HS-5 (cell line): ENCODE measurements at regions not wholly inside any gene's neighbourhood (a gene's known extent, or its start where the extent isn't known, plus 50 kb on each side); places are given as distances from the start of the nearest gene placed in this dataset.

ENCODE experiments used
- DNase-seq: peaks from one replicate; pipeline ENCODE4 v3.0.0-alpha.2; 2012; ENCODE audit warnings: low read depth

DNA sequence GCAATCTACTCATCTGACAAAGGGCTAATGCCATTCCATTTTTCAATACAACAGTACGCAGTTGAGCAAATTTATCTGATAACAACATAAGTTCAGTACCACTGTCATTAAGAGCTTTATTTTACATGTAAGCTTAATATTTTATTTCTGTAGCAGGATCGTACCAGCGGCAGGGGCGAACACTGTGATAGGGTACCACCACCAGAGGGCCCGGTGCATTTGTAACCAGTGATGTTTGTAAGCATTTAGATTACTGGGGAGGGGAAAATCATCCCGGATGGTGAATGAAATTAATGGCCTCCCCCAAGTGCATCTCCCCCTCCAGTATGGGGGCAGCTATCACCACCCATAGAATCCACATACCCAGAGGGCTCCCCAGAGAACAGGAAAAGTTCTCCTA, 179.0 kb downstream of the ADGRA3 start:
- no peak for DNase-seq

DNA sequence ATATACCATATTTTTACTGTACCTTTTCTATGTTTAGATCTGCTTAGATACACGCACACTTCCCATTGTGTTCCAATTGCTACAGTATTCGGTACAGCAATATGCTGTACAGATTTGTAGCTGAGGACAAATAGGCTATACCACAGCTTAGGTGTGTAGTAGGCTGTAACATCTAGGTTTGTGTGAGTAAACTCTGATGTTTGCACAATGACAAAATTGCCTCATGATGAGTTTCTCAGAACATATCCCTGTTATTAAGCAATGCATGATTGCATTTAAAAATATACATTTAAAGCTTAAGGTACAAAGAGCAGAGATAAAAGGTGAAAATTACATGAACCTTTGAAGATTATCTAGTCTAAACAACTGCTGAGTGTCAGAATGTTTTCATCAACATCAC, 181.7 kb downstream of the ADGRA3 start:
- no peak for DNase-seq

GRCh38 chr4:22324422-22324821, 191.4 kb downstream of the ADGRA3 start:
- DNase-seq = no peak

GRCh38 chr4:22323691-22324090, 192.2 kb downstream of the ADGRA3 start:
- DNase-seq = no peak

- DNase-seq = no peak
These were observed 192.9 kb downstream of the ADGRA3 start for GRCh38 chr4:22322996-22323395.

GRCh38 chr4:22315628-22316027, 200.2 kb downstream of the ADGRA3 start:
- peak; percentile 8 for DNase-seq

- no peak for DNase-seq
These were observed 201.9 kb downstream of the ADGRA3 start for GRCh38 chr4:22313976-22314375.

DNA sequence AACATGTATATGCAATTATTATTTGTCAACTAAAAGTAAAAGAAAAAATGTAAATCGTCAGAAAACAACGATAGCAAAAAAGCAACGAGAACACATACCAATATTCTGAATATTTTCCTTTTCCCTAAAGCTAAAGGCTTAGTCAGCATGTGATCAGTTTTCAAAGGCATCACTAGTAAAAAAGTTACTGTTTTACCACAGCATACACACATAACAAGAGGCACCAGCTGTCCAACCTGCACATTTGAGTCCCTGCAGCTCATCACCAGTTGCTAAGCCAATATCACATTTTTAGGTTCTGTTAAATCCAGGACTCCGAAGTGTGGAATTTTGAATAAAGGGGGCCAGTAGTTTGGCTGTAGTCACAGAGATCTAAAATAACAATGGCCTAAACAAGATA, 203.8 kb downstream of the ADGRA3 start:
- no peak for DNase-seq

GRCh38 chr4:22301253-22301652, 214.6 kb downstream of the ADGRA3 start:
- no peak for DNase-seq

- no peak for DNase-seq
These were observed 216.2 kb downstream of the ADGRA3 start for GRCh38 chr4:22299678-22300077.

DNA sequence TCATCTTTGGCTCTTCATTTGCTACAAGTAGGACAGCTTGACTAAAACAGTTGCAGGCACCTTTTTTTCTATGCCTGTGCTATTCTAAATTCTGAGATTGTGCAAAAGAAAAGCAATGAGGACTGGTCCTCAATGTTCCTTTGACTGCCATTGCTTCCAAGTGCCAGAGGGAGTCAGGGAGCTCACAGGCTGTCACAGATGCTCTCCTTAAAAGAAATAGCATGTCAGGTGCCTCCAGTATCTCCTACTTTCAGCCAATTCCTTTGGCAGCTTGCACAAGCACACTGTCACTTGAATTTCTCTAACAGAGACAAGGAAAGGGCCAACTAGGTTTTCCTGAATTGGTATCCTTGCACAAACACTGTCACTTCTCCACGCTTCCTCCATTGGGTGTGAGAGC, 228.2 kb downstream of the ADGRA3 start:
- DNase-seq = no peak

DNA sequence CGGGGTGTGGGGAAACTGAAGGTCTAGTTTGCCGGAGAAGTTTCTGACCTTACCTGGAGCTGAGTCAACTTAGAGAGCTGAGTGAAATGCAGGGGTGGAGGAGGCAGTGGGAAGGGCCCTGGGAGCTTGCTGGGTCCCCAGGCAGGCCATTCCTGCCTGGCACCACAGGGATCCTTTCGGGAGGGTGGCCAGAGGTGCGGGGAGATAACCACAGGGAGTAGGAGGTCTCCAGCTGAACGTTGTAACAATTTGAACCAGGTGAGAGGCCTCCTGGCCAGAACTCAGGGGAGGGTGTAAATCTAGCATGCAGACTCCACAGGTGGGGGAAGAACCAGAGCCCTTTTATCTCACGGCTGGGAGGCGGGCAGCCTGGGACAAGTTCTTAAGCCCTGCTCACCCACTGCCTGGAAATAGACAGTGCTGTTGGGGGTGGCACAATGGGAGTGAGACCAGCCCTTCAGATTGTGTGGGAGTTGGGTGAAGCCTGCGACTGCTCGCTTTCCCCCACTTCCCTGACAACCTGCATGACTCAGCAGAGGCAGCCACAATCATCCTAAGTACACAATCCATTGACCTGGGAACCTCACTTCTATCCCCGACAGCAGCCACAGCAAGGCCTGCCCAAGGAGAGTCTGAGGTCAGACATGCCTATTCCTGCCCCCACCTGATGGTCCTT, 247.4 kb downstream of the ADGRA3 start:
- DNase-seq = no peak

DNA sequence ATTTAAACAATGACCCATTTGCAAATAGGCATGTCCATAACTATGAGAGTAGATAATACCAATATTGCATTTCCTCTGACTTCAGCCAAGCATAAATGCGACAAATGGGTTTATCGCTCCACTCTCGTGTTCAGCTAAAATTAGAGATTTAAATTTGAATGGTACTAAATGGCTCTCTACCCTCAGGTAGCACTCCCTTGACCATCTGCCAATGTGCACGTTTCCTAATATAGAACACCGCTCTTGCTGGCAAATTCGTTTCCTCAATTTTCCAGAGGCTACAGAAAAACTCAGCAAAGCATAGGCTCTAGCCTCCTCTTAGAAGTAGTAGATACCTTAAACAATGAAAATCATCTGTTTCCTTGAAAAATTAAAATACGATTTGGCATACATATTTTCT, 251.6 kb downstream of the ADGRA3 start:
- no peak for DNase-seq

DNA sequence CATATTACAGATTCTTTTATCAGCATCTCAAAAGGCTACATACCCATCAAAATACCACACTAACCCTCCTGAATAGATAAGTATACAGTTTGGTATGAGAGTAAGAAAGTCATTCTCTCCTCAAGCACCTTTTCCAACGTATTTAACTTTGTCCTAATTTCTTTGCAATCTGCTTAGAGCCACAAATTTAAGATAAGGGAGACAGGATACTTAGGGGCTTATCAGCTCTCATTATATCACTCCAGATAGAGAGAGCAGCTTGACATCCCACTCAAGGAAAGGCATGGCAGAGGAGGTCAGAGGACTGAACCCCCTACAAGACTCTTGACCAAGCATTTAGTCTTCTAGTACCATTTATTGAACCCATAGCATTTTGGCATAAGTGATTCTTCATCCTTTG, 262.4 kb downstream of the ADGRA3 start:
- DNase-seq = no peak

DNA sequence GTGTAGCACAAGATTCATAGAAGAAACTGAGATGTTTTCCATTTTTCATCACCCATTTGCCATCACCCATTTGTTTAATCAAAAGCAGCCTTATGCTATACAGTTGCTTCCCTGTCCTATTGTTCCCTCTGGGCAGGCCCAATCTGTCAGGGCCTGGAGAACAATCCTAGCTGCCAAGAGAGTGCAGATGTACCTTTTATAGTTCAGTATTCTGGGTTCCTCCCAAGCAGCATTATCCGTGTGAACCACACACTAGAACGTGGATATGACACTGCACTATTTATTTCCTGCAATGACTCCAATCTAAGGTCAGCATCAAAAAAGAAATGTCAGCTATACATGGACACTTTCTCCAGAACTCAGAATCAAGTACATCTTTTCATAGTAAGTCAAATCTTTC, 269.0 kb downstream of the ADGRA3 start:
- no peak for DNase-seq

DNA sequence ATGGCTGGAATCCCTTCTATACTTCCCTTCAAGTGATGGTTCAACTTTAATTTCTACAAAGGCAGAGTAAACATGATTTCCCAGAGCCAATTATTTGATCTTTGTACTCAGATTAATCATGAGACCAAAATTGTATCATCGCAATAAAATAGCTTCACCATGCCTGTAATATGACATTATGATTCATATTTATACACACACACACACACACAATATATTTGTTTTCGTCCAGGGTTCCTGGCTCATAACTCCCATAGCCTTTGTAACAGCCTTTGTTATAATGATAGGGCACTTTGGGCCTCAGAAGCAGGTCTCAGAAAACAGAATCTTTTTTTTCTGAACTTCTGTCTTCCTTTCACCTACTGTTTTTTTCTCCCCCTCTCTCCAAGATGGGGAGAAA, 270.6 kb downstream of the ADGRA3 start:
- no peak for DNase-seq

DNA sequence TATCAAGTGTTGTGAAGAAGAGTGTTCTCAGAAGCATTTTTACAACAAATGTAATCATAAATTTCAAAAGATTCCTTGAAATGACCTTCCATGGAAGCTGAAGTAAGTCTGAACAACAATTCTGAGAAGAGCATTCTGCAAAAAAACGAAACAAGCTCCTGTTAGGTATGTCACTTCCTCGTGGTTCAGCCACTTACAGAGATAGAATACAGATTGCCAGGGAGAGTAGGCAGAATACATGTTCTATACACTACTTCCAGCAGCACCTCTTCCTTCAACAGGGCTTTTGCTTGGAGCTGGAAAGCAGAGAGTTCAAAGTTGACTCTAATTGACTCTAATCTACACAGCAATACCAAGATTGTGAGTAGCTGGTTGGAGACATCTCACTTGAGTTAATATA, 274.5 kb downstream of the ADGRA3 start:
- DNase-seq = no peak

DNA sequence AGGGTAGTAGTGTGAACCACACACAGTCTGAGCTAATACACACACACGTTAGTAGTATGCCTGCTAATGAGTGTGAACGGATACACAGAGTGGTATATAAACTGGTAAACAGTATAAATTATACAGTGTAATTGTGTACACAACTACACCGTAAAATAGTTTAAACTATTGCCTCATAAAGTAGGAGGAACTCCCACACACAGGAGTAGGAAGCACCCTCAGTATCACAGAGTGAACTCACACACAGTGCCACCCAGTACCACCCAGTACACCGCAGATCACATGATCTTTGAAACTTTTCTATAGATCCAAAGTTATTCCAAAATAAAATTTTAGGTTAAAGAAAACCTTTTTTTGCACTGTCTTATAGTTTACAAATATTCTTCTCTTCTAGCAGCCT, 275.1 kb downstream of the ADGRA3 start:
- no peak for DNase-seq

DNA sequence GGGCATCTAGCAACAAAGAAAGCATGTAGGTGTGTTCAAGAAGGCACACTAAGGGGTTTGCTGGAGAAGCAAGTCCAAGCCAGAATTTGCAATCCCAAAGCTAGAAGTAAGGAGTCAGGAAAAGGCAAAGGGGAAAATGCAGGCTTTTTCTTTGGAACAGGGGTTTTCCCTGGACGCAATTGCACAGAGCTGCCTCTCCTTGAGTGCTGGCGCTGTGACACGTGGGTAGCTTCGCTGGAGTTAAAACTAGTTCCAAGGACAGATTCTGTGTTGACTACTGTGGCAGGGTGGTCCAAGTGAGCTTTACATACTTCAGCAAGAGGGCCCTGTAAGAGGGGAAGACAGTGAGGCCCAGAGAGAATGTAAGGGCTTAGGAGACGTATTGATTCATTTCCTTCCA, 277.1 kb downstream of the ADGRA3 start:
- DNase-seq = no peak

- no peak for DNase-seq
These were observed 277.9 kb downstream of the ADGRA3 start for GRCh38 chr4:22237846-22238494.

DNA sequence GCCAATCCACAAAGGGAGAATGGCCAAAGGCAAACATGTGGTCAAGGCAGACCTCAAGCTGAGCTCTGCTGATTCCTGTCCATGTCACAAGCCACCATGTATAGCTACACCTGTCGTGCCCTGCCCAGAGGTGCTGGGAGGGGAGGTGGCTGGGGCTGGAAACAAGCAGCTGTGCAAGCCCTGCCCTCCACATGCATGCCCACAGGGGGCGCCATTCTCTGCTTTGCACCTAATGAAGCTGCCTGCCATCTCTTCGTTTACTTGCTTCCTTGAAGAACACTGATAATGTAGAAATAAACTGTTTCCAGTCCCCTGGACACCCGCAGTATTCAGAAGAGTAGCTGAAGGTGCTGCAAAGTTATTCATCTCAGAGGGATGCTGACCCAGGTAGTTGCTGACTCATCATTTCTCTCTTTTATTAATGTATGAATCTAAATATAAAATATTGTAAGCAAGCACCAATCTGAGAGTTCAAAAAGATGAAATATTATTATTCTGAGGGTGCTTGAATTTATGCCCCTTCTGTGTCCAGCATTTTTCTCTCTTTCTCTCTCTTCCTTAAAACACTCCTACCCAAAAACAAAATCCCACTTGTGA, 278.6 kb downstream of the ADGRA3 start:
- no peak for DNase-seq

- no peak for DNase-seq
These were observed 280.2 kb downstream of the ADGRA3 start for GRCh38 chr4:22235698-22236097.

DNA sequence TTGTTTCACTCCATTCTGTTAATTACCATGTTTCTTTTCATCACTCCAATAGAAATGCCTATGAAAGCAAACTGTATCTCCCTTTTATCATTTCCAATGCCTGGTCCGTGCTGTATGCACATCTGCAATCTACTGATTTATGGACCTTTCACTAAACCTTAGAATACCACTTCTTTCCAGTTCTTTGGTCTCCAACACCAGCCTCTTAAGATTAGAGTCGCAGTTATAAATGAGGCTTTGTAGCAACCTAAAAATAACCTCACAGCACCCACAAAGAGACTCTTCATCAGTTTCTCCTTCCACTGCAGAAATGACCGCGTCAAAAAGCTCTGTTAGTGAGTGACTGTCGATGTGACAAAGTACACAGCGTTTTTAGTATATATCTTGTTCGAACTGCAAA, 282.6 kb downstream of the ADGRA3 start:
- no peak for DNase-seq

- DNase-seq = no peak
These were observed 272.4 kb upstream of the KCNIP4 start for GRCh38 chr4:22220965-22221364.
